ENCODE measurements at regions not wholly inside any gene's neighbourhood (a gene's known extent, or its start where the extent isn't known, plus 50 kb on each side); places are given as distances from the start of the nearest gene placed in this dataset.
"Not testable (repeated sequence)": the region's sequence is repeated elsewhere in the genome, so short reads cannot be mapped to it uniquely, and the experiment has no call there.

GRCh38 chr11:67800591-67800990 lies 126.2 kb upstream of the ALDH3B2 start:
- DNase-seq; H3K9me3 ChIP-seq (ENCODE audit: severe bottlenecking); H3K4me3 ChIP-seq (ENCODE audit: low read depth, low read length); H3K27ac ChIP-seq; H3K36me3 ChIP-seq; H3K27me3 ChIP-seq (ENCODE audit: insufficient read depth, low read depth, severe bottlenecking): not testable (repeated sequence)

- not testable (repeated sequence) for H3K36me3 ChIP-seq; H3K4me3 ChIP-seq (ENCODE audit: low read depth, low read length); H3K27ac ChIP-seq; H3K9me3 ChIP-seq (ENCODE audit: severe bottlenecking); H3K27me3 ChIP-seq (ENCODE audit: insufficient read depth, low read depth, severe bottlenecking)
- 0 out of 2 replicates have a peak, but pooled peaks have one; percentile 29 for TF ChIP-seq CTCF (IDR thresholded peaks at IDR 0.05; ENCODE audit: low read depth, low read length)
- DNase-seq, result peak; percentile 36
These were observed 125.4 kb upstream of the ALDH3B2 start for GRCh38 chr11:67799808-67800207.

- H3K9me3 ChIP-seq (ENCODE audit: severe bottlenecking); H3K27me3 ChIP-seq (ENCODE audit: insufficient read depth, low read depth, severe bottlenecking); H3K36me3 ChIP-seq; H3K27ac ChIP-seq; DNase-seq; H3K4me3 ChIP-seq (ENCODE audit: low read depth, low read length): not testable (repeated sequence)
These were observed 123.5 kb upstream of the ALDH3B2 start for GRCh38 chr11:67797726-67798521.

- Histone ChIP-seq H3K4me3 (ENCODE audit: low read depth, low read length) (no peak overlapping the region), H3K9me3 (ENCODE audit: severe bottlenecking) (no peaks in the 10 kb centered on the region), H3K27ac (no peak overlapping the region), H3K36me3 (no peaks in the 10 kb centered on the region), H3K27me3 (ENCODE audit: insufficient read depth, low read depth, severe bottlenecking) (no peaks in the 10 kb centered on the region)
- no peak for TF ChIP-seq CTCF (IDR thresholded peaks at IDR 0.05; ENCODE audit: low read depth, low read length)
- no peak for DNase-seq
These were observed 121.3 kb upstream of the ALDH3B2 start for GRCh38 chr11:67795746-67796145.

GRCh38 chr11:67793750-67794149 lies 119.3 kb upstream of the ALDH3B2 start:
- H3K4me3 ChIP-seq (ENCODE audit: low read depth, low read length); H3K27ac ChIP-seq; H3K9me3 ChIP-seq (ENCODE audit: severe bottlenecking); H3K27me3 ChIP-seq (ENCODE audit: insufficient read depth, low read depth, severe bottlenecking); DNase-seq; H3K36me3 ChIP-seq: not testable (repeated sequence)

- H3K9me3 ChIP-seq (ENCODE audit: severe bottlenecking); H3K27me3 ChIP-seq (ENCODE audit: insufficient read depth, low read depth, severe bottlenecking); H3K27ac ChIP-seq; H3K36me3 ChIP-seq; H3K4me3 ChIP-seq (ENCODE audit: low read depth, low read length): not testable (repeated sequence)
- peak; percentile 60 for DNase-seq
- TF ChIP-seq CTCF (IDR thresholded peaks at IDR 0.05; ENCODE audit: low read depth, low read length), result peak; percentile 51
These were observed 118.0 kb upstream of the ALDH3B2 start for GRCh38 chr11:67792273-67792990.

GRCh38 chr11:67791598-67792170 lies 117.3 kb upstream of the ALDH3B2 start:
- not testable (repeated sequence) for H3K9me3 ChIP-seq (ENCODE audit: severe bottlenecking); H3K4me3 ChIP-seq (ENCODE audit: low read depth, low read length); DNase-seq; H3K27me3 ChIP-seq (ENCODE audit: insufficient read depth, low read depth, severe bottlenecking); H3K36me3 ChIP-seq; H3K27ac ChIP-seq

GRCh38 chr11:67788341-67788695 lies 113.9 kb upstream of the ALDH3B2 start:
- not testable (repeated sequence) for H3K9me3 ChIP-seq (ENCODE audit: severe bottlenecking); H3K27ac ChIP-seq; H3K27me3 ChIP-seq (ENCODE audit: insufficient read depth, low read depth, severe bottlenecking); H3K4me3 ChIP-seq (ENCODE audit: low read depth, low read length); H3K36me3 ChIP-seq
- peak; percentile 88 for DNase-seq

- not testable (repeated sequence) for H3K9me3 ChIP-seq (ENCODE audit: severe bottlenecking); H3K27me3 ChIP-seq (ENCODE audit: insufficient read depth, low read depth, severe bottlenecking); H3K4me3 ChIP-seq (ENCODE audit: low read depth, low read length); H3K36me3 ChIP-seq; DNase-seq
- H3K27ac ChIP-seq, result peak overlapping the region; percentile 42; the same call in 1 of the 2 replicates
These were observed 113.4 kb upstream of the ALDH3B2 start for GRCh38 chr11:67787681-67788340.

- H3K27ac ChIP-seq; H3K9me3 ChIP-seq (ENCODE audit: severe bottlenecking); DNase-seq; H3K4me3 ChIP-seq (ENCODE audit: low read depth, low read length); H3K36me3 ChIP-seq; H3K27me3 ChIP-seq (ENCODE audit: insufficient read depth, low read depth, severe bottlenecking): not testable (repeated sequence)
These were observed 107.5 kb upstream of the ALDH3B2 start for GRCh38 chr11:67781967-67782366.

GRCh38 chr11:67781506-67781905 lies 107.1 kb upstream of the ALDH3B2 start:
- H3K27me3 ChIP-seq (ENCODE audit: insufficient read depth, low read depth, severe bottlenecking); H3K9me3 ChIP-seq (ENCODE audit: severe bottlenecking); DNase-seq; H3K36me3 ChIP-seq; H3K4me3 ChIP-seq (ENCODE audit: low read depth, low read length); H3K27ac ChIP-seq: not testable (repeated sequence)

Data from WERI-Rb-1 (cell line).